ENCODE measurements at regions not wholly inside any gene's neighbourhood (a gene's known extent, or its start where the extent isn't known, plus 50 kb on each side); places are given as distances from the start of the nearest gene placed in this dataset.

DNA sequence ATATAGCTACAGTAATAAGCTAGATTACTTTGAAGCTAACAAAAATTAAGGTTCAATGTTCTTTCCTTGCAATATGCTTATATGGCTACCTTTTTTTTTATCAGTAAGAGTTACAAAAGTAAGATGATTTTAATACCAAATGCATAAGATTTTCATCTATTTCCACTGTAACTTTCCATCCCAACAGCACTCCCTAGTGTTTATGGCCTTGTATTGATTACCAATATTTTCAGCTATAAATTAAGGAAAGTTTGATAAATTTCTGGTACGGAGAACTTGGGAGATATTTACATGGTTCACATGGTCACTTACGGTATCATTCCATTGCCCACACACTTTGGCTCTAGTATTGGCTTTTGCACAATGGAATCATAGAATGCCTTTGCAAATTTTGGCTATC is 448.9 kb upstream of the PABPC4L start:
- Histone ChIP-seq H3K9me3 (no peaks in the 10 kb centered on the region), H3K4me3 (no peak overlapping the region), H3K27me3 (no peaks in the 10 kb centered on the region), H3K36me3 (no peaks in the 10 kb centered on the region), H3K27ac (no peak overlapping the region), H3K4me1 (no peaks in the 10 kb centered on the region)
- no peak for ATAC-seq
- WGBS, 2 donors (ENCODE audit: low coverage in 1 of 2) = 85 to 86% methylated on average over 2 of the region's 2 CpGs
- TF ChIP-seq POLR2AphosphoS5 (IDR thresholded peaks at IDR 0.05) (no peak), EP300 (IDR thresholded peaks at IDR 0.05) (no peak), CTCF (IDR thresholded peaks at IDR 0.05) (no peak), POLR2A (IDR thresholded peaks at IDR 0.05) (no peak)

- no peaks in the 10 kb centered on the region for H3K9me3 ChIP-seq
- ATAC-seq = no peak
These were observed 444.2 kb upstream of the PABPC4L start for GRCh38 chr4:134645778-134646177.

DNA sequence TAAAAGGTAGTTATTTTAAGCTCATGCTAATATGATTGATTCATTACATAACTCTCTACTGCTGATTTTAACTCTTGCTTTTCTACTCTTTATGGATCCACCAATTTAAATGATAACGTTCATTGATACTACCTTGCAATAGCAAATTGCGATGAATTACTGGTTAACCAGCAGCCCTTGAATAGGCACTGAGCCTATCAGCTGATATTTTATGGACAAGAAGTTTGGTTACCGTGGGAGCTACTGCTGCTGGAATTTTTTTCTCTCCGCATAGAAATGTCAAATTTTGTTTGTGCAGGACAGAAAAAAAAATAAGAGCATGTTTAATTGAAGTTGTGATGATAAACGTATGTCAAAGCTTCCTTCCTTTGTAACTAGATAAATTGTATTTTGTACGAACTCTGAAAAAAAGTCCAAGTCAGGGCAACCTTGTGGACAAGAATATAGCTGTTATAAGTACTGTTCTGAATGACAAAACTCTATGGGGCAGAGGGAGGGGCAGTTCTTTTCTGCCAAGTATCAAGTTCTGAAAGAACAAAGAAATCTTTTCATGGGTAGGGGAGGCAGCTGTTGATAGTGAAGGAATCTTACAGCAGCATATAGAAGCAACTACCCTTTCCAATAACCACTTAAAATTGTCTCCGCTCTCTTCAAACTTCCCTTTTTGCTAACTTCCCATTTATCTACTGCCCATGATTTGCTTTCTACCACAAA is 434.9 kb upstream of the PABPC4L start:
- Histone ChIP-seq H3K36me3 (no peaks in the 10 kb centered on the region), H3K4me3 (no peak overlapping the region), H3K4me1 (no peaks in the 10 kb centered on the region), H3K27ac (no peak overlapping the region), H3K9me3 (no peaks in the 10 kb centered on the region), H3K27me3 (no peaks in the 10 kb centered on the region)
- no peak for TF ChIP-seq CTCF (IDR thresholded peaks at IDR 0.05)
- TF ChIP-seq POLR2A (IDR thresholded peaks at IDR 0.05) = no peak
- TF ChIP-seq POLR2AphosphoS5 (IDR thresholded peaks at IDR 0.05) = no peak
- no peak for TF ChIP-seq EP300 (IDR thresholded peaks at IDR 0.05)
- ATAC-seq = no peak
- 65 to 68% methylated on average over 6 to 7 of the region's 7 CpGs for WGBS, 2 donors (ENCODE audit: low coverage in 1 of 2)

More at GRCh38 chr4:134645778-134646177, 444.2 kb upstream of the PABPC4L start:
- Histone ChIP-seq H3K27me3 (no peaks in the 10 kb centered on the region), H3K4me3 (no peak overlapping the region), H3K4me1 (no peaks in the 10 kb centered on the region), H3K36me3 (no peaks in the 10 kb centered on the region), H3K27ac (no peak overlapping the region)
- 96 to 100% methylated on average over 2 of the region's 2 CpGs for WGBS, 2 donors (ENCODE audit: low coverage in 1 of 2)
- no peak for TF ChIP-seq POLR2A (IDR thresholded peaks at IDR 0.05)
- no peak for TF ChIP-seq EP300 (IDR thresholded peaks at IDR 0.05)
- no peak for TF ChIP-seq POLR2AphosphoS5 (IDR thresholded peaks at IDR 0.05)
- no peak for TF ChIP-seq CTCF (IDR thresholded peaks at IDR 0.05)

- H3K27ac ChIP-seq = no peak overlapping the region
- 68 to 100% methylated on average over 1 to 7 of the region's 7 CpGs for WGBS, 2 donors (ENCODE audit: low coverage in 1 of 2)
These were observed 432.7 kb upstream of the PABPC4L start for GRCh38 chr4:134634301-134634700.

More at GRCh38 chr4:134634301-134634700, 432.7 kb upstream of the PABPC4L start:
- H3K36me3 ChIP-seq = no peaks in the 10 kb centered on the region
- no peaks in the 10 kb centered on the region for H3K27me3 ChIP-seq
- H3K4me1 ChIP-seq = peaks cover 0 to under 1% (median 0%) of the 10 kb centered on the region in 3 donors
- ATAC-seq = no peak
- no peaks in the 10 kb centered on the region for H3K9me3 ChIP-seq
- no peak overlapping the region for H3K4me3 ChIP-seq
- TF ChIP-seq CTCF (IDR thresholded peaks at IDR 0.05) = no peak
- no peak for TF ChIP-seq POLR2A (IDR thresholded peaks at IDR 0.05)
- no peak for TF ChIP-seq POLR2AphosphoS5 (IDR thresholded peaks at IDR 0.05)
- no peak for TF ChIP-seq EP300 (IDR thresholded peaks at IDR 0.05)

All from gastroesophageal sphincter (tissue), 4 donors.